HG03135 (cell line): ENCODE measurements at regions not wholly inside any gene's neighbourhood (a gene's known extent, or its start where the extent isn't known, plus 50 kb on each side); places are given as distances from the start of the nearest gene placed in this dataset.

Experiments used
- ATAC-seq: cut with Tn5 transposase; IDR thresholded peaks from one replicate; pipeline ENCODE4 v1.9.1; 2021; ENCODE audit warnings: mild to moderate bottlenecking, moderate library complexity; ENCODE audit not compliant: unreplicated experiment

DNA sequence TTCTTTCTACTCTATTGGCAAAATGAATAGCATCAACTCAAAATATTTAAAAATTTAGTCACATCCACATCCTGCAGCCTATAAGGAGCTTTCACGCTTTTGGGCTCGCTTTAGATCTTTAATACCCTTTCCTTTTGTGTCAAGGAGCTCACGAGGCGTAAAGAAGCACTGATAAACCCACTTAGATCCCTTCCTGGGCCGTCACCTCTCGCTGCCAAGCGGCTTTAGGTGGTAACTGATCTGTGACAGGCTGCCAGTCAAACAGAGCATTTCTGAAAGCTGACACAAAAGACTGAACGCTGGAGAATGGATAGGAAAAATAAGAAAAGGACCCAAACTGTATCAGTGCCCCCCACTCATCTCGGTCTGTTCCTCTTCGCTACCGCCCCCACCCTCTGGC is 385.7 kb upstream of the MMS22L start:
- no peak for ATAC-seq

DNA sequence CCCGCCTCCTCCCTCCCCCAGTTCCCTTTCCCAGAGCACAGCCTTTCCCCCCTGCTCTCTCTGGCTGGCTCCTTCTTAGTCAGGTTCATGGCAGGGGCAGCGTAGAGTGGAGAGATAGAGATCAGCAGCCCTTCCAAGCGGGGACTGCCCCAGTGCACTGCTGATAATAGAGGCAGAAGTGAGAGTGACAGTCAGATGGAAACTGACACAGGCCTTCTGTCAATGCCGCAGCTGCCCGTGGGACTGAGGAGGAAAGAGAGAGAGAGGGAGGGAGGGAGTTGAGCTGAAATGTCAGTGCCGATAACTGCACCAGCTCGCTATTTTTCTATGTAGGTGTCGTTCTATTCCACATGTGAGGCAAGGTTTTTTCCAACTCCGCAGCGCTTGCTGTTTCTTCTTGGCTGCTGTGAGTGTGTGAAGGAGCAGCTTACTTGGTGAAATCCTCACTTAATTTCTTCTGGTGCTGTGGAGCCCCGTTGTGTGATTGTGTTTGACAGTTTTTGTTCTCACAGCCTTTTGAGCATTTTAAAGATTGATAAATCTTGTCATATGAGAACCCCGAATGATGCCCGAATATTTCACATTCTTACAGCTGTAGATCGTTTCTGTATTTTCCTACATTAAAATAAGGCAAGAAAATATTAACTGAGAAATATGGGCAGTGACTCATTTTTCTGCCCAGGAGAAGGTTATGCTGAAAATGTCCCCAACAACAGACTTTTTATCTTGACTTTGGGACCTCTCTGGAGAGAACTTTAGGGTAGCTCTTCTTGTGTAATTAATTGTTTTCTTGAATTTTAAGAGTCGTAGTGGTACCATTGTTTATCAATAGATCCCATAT is 386.4 kb upstream of the MMS22L start:
- ATAC-seq = peak; percentile 100

- no peak for ATAC-seq
These were observed 391.8 kb upstream of the MMS22L start for GRCh38 chr6:97674802-97675201.

DNA sequence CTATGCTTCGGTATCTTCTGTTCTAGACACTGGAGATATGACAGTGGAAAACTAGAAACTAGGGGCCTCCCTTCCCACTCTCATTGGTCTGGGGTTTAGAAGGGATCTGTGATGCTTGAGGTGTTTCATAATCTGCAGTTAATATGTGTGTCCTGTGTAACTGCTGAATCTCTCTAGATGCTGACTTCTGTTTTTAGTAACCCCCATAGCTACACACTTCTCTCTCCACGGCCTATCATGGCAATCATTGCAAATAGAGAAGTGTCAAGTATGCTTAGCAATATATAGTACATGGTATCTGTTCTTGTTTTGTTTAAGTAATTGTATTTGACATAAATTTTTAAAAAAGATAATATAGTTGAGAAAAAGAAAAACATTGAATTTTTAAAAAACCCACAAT is 394.6 kb upstream of the MMS22L start:
- ATAC-seq = no peak

DNA sequence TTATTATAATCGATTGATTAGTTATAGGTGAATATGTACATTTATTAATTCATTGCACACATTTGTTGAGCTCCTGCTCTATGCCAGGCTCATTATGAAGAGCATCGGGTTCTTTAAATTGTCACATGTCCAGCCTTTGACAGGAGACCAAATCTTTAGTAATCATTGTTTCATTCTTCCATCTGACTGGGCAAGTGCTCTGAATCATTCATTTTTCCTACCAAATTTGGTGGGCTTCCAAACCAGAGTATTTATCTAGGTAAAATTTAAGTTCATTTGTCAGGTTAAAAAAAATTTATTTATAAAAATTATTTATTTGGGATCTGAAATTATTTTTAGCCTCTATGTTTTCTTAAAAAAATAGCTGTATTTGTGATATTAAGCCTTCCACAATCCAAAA is 404.9 kb upstream of the MMS22L start:
- no peak for ATAC-seq

GRCh38 chr6:97689078-97689754 is 406.2 kb upstream of the MMS22L start:
- ATAC-seq = no peak

DNA sequence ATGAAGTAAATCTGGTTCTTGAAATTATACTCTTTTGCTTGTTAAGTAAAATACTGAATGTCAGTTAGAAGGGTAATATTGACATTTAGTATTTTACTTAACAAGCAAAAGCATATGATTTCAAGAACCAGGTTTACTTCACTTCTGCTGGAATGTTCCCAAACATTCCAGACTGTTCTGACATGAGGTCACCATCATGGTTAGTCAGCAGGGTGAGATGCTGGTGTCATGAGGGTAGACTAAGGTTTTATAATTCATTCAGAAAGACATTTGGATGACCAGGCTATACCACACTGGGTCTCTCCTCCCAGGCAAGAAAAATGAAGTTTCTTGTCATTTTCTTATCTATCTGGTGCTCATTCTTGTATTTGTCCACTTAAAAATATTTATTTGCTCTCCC is 414.4 kb upstream of the MMS22L start:
- no peak for ATAC-seq

DNA sequence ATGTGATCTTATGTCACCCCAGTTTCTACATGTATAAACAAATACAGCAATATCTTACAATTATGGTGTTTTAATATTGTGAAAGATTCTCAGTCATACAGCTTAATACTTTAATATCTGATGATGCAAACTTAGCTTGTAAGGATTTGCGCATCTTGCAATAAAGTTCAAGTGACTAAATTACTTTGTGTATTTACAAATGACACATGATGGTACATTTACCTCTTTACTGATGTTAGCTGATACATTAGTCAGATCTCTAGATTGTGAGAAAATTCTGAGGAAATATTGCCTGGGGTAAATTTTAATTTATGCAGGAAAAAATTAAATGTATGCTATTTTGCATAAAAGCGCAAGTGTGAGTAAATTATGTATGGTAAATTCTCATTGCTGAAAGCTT is 418.8 kb upstream of the MMS22L start:
- no peak for ATAC-seq

DNA sequence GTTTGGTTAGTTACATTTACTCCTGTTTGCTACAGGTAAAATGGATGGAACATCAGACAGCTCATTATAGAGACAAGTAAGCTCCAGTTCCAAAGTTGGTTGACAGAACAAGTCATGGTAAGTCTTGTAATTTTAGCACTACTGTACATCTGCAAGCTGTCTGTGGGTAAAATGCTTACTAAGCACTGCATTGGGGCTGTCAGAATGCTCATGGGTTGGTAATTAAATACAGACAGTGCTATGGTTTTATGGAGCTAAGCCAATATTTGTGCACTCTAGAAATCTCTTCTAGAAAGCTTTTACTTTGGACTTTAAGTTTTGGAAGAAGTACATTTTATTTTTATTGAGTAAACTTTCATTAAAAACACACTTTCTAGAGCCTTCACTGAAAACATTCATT is 419.2 kb upstream of the MMS22L start:
- ATAC-seq = no peak

GRCh38 chr6:97703661-97704060 is 420.6 kb upstream of the MMS22L start:
- no peak for ATAC-seq

GRCh38 chr6:97705568-97705967 is 422.6 kb upstream of the MMS22L start:
- no peak for ATAC-seq

DNA sequence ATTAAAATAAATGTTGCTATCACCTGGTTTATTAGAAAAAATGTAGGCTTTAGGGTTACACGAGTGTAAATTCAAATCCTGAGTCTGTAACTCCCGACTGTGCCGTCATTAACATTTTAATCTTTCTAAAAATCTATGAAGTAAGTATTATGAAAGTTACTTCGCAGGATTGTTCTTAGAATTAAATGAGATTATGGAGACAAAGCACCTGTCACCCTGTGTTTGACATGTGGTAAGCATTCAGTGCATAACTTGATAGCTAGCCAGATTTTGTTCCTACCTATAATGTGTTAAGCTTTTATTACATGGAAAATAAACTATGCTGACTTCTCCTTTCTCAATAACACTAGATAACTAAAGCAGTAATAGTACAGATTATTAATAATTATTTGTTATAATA is 429.7 kb upstream of the MMS22L start:
- ATAC-seq = no peak

DNA sequence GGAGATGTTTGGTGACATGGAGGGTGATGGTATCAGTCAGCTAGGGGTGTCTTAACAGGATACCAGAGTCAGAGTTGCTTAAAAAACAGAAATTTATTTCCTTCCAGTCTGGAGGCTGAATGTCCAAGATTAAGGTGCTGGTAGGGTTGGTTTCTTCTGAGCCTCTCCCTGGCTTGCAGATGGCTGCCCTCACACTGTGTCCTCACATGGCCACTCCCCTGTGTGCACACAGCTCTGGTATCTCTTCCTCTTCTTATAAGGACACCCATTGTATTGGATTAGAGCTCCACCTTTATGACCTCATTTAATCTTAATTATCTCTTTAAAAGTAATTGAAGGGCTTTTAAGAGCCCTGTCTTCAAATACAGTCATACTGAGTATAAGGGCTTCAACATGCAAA is 431.8 kb upstream of the MMS22L start:
- no peak for ATAC-seq

DNA sequence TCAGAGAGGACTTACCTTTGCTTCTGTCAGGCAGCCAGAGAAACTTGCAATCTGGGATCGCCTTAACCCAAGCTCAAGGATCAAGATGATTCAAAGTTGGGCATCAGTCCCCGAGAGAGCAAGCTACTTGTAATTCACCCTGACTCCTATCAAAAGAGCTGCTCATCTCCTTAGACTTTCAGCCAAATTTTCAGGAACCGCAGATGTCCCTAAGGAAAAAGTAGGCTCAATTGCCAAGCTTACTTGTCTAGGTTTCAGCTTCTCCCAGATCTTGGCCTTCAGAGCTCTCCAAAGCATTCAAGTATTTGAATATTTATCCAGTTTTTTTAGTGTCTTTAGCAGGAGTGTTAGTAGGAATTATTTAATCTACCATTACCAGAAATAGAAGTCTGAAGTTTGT is 434.1 kb upstream of the MMS22L start:
- no peak for ATAC-seq

GRCh38 chr6:97726378-97726777 is 443.4 kb upstream of the MMS22L start:
- no peak for ATAC-seq

DNA sequence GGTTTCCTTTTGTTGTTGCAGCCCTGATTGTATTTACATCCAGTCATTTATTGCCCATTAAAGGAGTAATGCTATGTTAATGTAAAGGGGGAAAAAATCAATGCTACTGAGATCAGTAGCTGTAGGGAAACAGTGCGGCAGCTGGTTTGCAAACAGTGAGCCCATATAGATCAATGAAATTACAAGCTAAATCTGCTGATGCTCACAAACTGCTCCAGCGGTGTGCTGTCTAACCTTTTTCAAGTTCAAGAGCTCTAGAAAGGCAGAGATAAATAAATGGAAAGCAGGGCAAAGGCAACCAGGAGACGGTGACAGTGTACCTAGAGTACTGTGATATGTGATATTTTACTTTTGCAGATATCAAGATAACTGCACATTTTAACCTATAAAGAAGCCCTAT is 449.0 kb upstream of the MMS22L start:
- no peak for ATAC-seq

GRCh38 chr6:97757575-97757974 is 474.6 kb upstream of the MMS22L start:
- no peak for ATAC-seq

DNA sequence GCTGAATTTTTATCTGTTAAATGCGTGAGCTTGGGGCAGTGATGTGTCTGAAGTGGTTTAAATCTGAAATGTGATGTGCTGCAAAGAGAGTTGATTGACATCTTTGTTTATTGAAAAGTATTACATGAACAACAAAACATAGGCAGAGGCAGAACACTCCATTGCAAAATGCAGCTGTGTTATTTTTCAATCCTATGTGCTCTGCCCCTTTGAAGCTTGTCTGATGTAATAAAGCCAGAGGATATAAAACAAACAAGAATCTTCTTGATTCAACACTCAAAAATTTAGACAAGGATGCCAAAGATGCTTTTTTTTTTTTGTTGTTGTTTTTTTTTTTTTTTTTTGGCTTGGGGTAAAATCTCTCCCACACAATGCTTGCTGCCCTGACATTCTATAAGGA is 482.4 kb upstream of the MMS22L start:
- no peak for ATAC-seq

DNA sequence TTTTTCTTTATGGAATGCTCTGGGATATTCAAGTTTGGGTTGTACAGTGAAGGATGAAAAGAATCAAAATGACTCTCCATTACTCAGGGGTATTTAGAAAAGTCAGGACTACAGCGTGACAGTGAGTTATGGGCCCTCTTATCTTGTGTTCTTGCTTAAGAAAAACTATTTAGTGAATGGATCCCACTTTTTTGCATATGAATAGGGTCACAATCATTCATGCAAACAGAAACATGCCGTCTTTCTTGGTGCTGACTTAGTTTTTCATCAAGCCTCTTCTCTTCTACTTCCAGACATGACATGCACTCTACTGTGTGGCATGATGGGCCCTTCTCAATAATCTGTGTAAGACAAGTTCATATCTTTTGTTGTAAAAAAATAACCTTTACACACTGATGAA is 488.4 kb upstream of the MMS22L start:
- no peak for ATAC-seq

DNA sequence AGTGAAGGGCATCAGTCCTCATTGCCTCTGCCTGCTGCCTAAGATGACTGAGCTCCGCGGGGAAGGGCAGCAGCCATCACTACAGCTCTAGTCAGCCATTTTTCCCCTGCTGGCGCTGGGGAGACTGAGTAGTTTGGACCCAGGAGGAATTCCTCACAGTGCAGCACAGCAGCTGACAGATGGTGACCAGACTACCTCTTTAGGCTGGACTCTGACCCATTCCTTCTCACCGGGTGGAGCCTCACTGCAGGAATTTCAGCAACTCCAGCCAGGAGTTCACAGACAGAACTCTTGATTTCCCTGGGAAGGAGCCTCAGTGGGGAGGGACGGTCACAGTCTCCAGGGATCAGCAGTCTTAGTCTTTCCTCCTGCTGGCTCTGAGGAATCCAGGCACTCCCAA is 492.0 kb upstream of the MMS22L start:
- no peak for ATAC-seq

- no peak for ATAC-seq
These were observed 495.4 kb upstream of the MMS22L start for GRCh38 chr6:97778290-97779038.
